HL-60/S4 treated with retinoic acid at 250 ng/mL for 4 days and 3 days (cell line): ENCODE measurements at regions not wholly inside any gene's neighbourhood (a gene's known extent, or its start where the extent isn't known, plus 50 kb on each side); places are given as distances from the start of the nearest gene placed in this dataset.
"Not testable (repeated sequence)": the region's sequence is repeated elsewhere in the genome, so short reads cannot be mapped to it uniquely, and the experiment has no call there.

Experiments used
- in situ Hi-C: fragments of 300-500 bp; cut with MboI; formaldehyde crosslinking; loops from 2 replicates; pipeline ENCODE4 v1.7.0; 2022; ENCODE audit warnings: low sequenced_read_pairs

GRCh38 chr3:34891941-34892340, 747.4 kb upstream of the ARPP21 start:
- in situ Hi-C loops, result no loop called here

DNA sequence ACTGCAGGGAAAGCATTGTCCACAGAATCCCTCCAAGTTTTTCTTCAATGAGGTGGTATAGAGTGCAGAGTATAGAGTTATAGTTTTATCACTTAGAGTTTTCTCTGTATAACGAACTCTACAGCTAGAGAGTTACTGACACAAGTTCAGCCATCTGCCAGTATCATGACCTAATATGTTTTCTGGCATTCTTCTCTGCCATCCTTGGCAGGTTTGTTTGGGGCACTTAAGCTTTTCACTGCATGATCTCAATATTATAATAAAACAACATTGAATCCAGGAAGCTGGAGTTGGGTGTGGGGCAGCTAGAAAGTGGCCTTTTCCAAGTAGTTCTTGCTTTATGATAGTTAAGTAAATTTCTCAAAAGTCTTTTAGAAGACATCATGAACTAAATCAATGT, 743.5 kb upstream of the ARPP21 start:
- in situ Hi-C loops, result no loop called here

- in situ Hi-C loops, result not testable (repeated sequence)
Measured at GRCh38 chr3:34909679-34910078, 729.6 kb upstream of the ARPP21 start.

GRCh38 chr3:34919025-34919424, 720.3 kb upstream of the ARPP21 start:
- in situ Hi-C loops, result no loop called here

- in situ Hi-C loops, result no loop called here
Measured at GRCh38 chr3:34920806-34921205, 718.5 kb upstream of the ARPP21 start.

GRCh38 chr3:34924961-34925360, 714.4 kb upstream of the ARPP21 start:
- in situ Hi-C loops, result no loop called here

- in situ Hi-C loops, result no loop called here
Measured at GRCh38 chr3:34925851-34926250, 713.5 kb upstream of the ARPP21 start.

DNA sequence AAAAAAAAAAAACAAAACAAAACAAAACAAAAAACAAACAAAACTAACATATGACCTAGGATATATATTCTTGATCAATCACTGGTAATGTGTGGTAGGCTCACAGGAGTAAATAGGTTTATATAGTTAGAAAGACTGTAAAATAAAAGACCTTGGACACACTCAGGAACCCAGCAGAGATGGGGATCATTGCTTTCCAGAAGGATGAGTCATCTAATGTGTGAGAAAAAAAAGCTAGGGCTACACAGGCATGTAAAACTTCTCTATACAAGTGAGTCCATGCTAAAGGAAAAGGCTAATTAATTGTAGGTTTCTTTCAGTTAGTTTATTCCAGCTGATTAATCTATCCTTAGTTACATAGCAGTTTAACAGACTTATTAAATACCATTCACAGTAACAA, 710.3 kb upstream of the ARPP21 start:
- in situ Hi-C loops, result no loop called here

DNA sequence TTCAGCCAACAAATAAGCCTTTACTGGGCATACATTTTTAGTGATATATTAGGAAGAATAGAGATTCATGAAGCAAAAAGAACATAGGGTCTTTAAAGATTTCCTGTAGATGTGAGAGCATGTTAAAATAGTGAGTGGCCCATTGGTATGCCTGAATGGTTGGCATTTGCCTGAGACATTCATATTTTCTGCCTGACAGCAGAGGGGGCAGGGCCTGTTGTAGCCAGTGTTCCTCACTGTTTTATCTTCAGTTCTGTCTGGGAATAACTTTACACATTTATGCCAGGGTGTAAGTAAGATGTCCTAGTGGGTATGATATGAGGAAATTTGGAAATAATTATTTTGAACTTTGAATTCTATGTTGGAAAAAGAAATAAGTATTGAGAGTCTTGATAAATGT, 704.7 kb upstream of the ARPP21 start:
- in situ Hi-C loops, result no loop called here

DNA sequence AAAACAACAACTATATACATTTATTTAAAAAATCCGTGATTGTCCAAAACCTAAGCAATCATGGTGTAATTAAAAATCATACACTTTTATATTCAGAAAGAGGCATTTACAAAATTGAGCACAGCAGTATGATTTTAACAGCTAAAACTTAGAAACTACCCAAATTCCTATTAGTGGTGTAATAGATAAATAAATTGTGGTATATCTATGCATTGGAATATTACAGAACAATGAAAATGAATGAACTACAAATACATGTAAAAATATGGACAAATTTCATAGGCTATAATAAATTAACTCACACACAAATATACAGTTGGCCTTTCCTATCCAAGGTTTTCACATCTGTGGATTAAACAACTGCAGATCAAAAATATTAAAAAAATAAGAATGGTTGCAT, 700.5 kb upstream of the ARPP21 start:
- in situ Hi-C loops, result no loop called here

GRCh38 chr3:34942256-34942655, 697.1 kb upstream of the ARPP21 start:
- in situ Hi-C loops, result no loop called here

DNA sequence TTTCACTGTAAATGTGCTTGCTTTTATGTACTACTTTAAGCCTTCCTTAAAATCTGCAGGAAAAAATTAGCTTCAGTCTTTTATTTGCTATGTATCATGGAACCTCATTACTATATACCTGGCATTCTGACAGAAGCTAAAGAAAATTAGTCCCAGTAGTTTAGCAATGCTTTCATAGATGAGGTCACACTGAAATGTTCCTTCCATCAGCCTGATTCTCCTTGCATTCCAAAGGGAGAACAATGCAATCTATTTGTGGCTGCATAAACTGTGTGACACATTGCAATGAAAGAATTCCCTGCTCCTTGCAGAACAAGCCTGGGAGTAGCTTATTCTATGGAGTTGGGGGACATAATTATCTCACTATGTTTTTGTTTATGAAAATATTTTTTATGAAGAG, 691.5 kb upstream of the ARPP21 start:
- in situ Hi-C loops, result no loop called here

DNA sequence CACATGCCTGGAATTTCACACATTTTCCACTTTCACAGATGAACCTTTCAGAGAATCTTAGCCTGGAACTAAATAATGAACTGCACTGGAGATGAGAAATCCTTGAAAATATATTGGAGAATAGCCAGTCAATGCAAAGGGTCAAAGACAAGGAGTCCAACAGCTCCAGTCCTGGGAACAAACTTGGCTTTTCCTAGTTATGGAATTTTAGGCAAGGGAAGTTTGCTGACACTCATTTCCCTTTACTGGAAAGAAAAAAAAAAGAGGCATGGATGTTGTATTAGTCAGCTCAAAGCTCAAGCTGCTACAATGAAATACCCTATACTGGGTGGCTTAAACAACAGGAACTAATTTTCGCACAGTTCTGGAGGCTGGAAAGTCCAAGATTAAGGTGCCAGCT, 690.8 kb upstream of the ARPP21 start:
- in situ Hi-C loops, result no loop called here

- in situ Hi-C loops, result no loop called here
Measured at GRCh38 chr3:34955680-34956079, 683.6 kb upstream of the ARPP21 start.

GRCh38 chr3:34956511-34956910, 682.8 kb upstream of the ARPP21 start:
- in situ Hi-C loops, result no loop called here

DNA sequence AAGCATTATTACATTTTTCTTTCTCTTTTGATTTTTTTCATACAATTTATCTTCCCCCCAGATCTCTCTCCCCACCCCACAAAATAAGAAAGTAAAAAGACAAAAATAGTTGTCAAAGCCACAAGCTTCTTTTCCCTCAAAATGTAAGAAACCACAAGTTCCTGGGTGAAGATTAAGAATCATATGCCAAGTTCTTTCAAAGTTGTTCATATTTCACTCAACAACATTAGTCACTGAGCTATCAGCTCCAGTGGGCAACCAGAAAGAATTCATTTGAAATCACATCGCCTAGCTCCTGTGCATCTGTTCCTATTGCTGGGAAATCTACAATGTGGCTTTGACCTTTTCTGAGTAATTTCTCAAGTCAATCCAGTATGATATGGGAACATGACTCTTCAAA, 681.6 kb upstream of the ARPP21 start:
- in situ Hi-C loops, result no loop called here

DNA sequence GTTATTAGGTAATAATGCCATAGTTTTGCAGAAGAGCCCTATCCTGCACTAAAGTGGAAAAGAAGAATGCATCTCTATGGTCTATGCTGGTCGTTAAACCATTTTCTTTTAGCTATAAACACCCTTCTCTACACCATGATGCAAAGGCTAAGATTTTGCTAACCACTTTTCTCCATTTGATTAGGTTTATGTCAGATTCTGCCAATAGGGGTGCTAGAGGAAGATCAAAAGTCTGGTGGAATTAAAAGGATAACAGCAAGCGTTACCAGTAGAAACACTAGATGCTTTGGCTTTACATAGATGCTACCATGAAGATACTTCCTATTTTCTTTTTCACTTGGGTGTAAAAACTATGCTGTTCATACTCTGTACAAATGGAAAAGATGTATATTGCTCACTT, 669.8 kb upstream of the ARPP21 start:
- in situ Hi-C loops, result no loop called here

DNA sequence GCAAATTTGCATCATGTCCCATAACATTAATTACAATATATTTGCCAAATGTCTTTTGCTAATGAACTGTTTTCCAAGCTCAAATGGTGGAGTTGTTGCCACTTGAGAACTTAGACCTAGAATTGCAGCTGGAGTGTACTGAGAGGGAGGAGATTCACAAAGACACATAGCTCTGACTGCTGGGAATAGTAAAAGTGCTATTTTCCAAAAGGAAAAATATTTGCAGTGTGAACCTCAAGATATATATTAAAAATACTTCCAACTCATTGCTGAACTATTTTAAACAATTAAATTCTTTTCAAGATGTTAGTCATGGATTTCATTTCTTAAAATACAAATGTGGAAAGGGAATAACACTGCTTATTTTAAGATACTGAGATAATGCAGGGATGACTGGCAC, 666.8 kb upstream of the ARPP21 start:
- in situ Hi-C loops, result no loop called here

GRCh38 chr3:34973586-34973985, 665.7 kb upstream of the ARPP21 start:
- in situ Hi-C loops, result no loop called here

DNA sequence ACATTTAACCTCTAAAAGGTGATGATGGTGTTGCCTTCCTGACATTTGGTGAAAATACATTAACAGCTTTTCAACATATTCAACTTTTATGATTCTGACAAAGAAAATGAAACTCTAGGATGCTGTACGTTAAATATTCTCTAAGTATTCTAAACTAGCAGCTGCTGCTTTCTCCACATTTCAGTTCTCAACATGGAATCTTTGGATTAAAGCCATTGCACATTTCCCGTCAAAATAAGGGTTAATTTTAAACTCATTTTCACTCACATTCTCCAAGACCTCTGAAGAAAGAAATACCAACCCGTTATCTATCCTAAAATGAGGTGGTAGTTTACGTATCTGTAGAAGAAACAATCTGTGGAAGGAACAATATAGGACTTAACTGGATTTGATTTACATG, 655.7 kb upstream of the ARPP21 start:
- in situ Hi-C loops, result no loop called here

DNA sequence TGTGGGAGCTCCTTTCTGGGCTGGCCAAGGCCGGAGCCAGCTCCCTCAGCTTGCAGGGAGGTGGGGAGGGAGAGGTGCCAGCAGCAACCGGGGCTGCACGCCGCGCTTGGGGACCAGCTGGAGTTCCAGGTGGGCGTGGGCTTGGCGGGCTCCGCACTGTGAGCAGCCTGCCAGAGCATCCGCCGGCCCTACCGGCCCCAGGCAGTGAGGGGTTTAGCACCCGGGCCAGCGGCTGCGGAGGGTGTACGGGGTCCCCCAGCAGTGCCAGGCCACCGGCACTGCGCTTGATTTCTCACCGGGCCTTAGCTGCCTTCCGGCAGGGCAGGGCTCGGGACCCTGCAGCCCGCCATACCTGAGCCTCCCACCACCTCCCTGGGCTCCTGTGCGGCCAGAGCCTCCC, 651.0 kb upstream of the ARPP21 start:
- in situ Hi-C loops, result no loop called here

- in situ Hi-C loops, result no loop called here
Measured at GRCh38 chr3:34995796-34996430, 643.4 kb upstream of the ARPP21 start.

DNA sequence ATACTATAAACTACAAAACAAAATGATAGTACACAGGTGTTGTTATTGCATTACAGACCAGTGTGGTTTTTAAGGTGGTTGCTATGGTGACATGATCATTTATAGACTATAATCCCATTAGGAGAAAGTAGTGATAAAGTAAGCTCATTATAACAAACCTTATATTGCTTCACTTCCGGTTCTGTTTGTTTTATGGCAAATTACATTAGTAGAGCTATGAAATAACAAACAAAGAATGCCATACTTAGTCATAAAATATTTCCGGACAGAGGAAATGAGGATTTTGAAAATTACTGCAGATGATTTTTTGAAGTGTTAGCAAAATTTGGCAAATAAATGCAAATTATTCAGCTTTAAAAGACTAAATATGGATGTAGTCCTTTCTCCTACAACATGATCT, 640.4 kb upstream of the ARPP21 start:
- in situ Hi-C loops, result no loop called here

DNA sequence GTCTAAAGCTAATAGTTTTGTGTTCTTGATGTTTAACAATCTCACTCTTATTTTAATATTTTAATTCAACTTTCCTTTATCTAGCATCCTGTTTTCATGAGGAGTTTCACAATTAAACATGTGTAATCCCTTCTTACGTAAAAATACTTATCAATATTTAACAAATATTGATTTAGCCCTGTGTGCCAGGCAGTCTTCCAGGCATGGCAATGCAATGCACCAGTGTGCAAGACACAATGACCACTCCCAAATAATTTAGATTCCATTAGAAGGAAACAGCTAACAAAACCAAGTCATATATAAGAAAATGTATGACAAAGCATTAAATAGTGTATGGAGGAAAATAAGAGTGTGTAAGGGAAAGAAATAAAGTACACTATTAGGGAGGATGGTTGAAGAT, 627.1 kb upstream of the ARPP21 start:
- in situ Hi-C loops, result no loop called here
